DND-41 (cell line): ENCODE measurements at regions not wholly inside any gene's neighbourhood (a gene's known extent, or its start where the extent isn't known, plus 50 kb on each side); places are given as distances from the start of the nearest gene placed in this dataset.
"Not testable (repeated sequence)": the region's sequence is repeated elsewhere in the genome, so short reads cannot be mapped to it uniquely, and the experiment has no call there.

Source experiments
- ATAC-seq: fragments of 200-7000 bp; cut with Tn5 transposase; 3 replicates; pipeline ENCODE4 v1.9.1; 2021; ENCODE audit warnings: low read depth; ENCODE audit not compliant: insufficient read depth
- DNase-seq: peaks from one replicate; pipeline ENCODE4 v3.0.0-alpha.2; 2020
- H2AFZ ChIP-seq: 2 replicates; pipeline ENCODE4 v1.6.0; 2012; ENCODE audit warnings: low read depth, low read length
- H3K27ac ChIP-seq: 2 replicates; pipeline ENCODE4 v1.5.1; 2012; ENCODE audit warnings: low read length, inconsistent platforms
- H3K27me3 ChIP-seq: fragments of 200-600 bp; sonication (generic); 2 replicates; pipeline ENCODE4 v1.6.0; 2012; ENCODE audit warnings: low read length, mild to moderate bottlenecking, inconsistent platforms; ENCODE audit not compliant: insufficient read depth, poor library complexity
- H3K36me3 ChIP-seq: 2 replicates; pipeline ENCODE4 v1.5.1; 2012; ENCODE audit warnings: low read length, inconsistent platforms; ENCODE audit not compliant: insufficient read depth
- H3K4me1 ChIP-seq: 2 replicates; pipeline ENCODE4 v1.5.1; 2012; ENCODE audit warnings: mild to moderate bottlenecking, low read length; ENCODE audit not compliant: insufficient read depth
- H3K4me2 ChIP-seq: 2 replicates; pipeline ENCODE4 v1.6.0; 2012; ENCODE audit warnings: mild to moderate bottlenecking, moderate library complexity, low read length, inconsistent platforms; ENCODE audit not compliant: insufficient read depth
- H3K4me3 ChIP-seq, 2 experiments: fragments of 200-600 bp in 1 of 2; shearing (Covaris generic) in 1 of 2; 2 replicates each; pipeline ENCODE4 v1.5.1; 2012 to 2016; ENCODE audit warnings: inconsistent platforms in 2 of 2, low read length in 2 of 2, mild to moderate bottlenecking in 2 of 2, low read depth in 1 of 2, moderate library complexity in 1 of 2
- H3K79me2 ChIP-seq: 2 replicates; pipeline ENCODE4 v1.6.0; 2012; ENCODE audit warnings: low read length, inconsistent platforms; ENCODE audit not compliant: insufficient read depth
- H3K9ac ChIP-seq: 2 replicates; pipeline ENCODE4 v1.6.0; 2012; ENCODE audit warnings: low read depth, mild to moderate bottlenecking, inconsistent platforms, low read length, moderate library complexity
- H3K9me3 ChIP-seq: 2 replicates; pipeline ENCODE4 v1.5.1; 2012; ENCODE audit warnings: low read length, moderate library complexity, mild to moderate bottlenecking, inconsistent platforms; ENCODE audit not compliant: insufficient read depth, severe bottlenecking
- H4K20me1 ChIP-seq: 2 replicates; pipeline ENCODE4 v1.6.0; 2012; ENCODE audit warnings: low read length; ENCODE audit not compliant: insufficient read depth
- EZH2 ChIP-seq: IDR thresholded peaks from 3 replicates; pipeline ENCODE4 v1.6.1; 2012; ENCODE audit warnings: borderline replicate concordance, low read depth, mild to moderate bottlenecking, moderate library complexity, low read length, inconsistent platforms; ENCODE audit not compliant: severe bottlenecking
- TF ChIP-seq, protein P1 (sequence below): IDR thresholded peaks from 2 replicates; pipeline ENCODE4 v1.5.1; 2012; ENCODE audit warnings: borderline replicate concordance, low read length, moderate library complexity, mild to moderate bottlenecking; ENCODE audit not compliant: poor library complexity, severe bottlenecking; ENCODE audit errors: extremely low read depth

DNA sequence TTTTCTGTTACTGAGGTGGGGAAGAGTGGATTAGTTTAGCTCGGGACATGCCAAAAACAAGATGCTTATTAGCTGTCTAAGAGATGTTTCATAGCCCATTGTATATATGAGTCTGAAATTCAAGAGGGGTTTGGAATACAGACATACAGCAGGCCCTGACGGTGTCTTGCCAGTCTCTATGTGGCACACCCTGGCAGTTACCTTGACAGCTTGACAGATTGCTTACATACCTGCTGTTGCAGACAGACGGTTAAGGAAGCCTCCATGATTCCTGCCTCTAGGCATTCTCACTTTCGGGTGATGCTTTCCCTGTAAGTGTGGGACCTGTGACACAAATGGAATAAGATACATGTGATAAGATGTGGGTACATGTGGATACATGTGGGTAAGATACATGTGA is 95.0 kb downstream of the QRSL1 start:
- H3K36me3 ChIP-seq, result no peaks in the 10 kb centered on the region

DNA sequence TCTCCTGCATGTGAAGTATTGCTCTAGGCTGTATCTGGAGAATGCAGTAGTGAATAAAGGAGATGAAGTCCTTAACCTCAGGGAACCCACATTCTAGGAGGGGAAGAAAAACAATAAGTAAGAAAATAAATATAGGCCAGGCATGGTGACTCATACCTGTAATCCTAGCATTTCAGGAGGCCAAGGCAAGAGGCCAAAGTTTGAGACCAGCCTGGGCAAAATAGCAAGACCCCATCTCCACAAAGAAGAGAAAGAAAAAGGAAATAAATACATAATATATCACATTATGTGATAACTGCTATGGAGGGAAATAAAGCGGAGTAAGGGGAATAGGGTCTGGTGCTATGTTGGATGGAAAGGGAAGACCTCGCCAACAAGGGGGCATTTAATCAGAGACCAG is 94.0 kb downstream of the QRSL1 start:
- not testable (repeated sequence) for H3K36me3 ChIP-seq, H3K4me2 ChIP-seq, H3K27ac ChIP-seq, H3K4me1 ChIP-seq, H3K79me2 ChIP-seq, H3K4me3 ChIP-seq, H3K9ac ChIP-seq, DNase-seq, H3K9me3 ChIP-seq, H2AFZ ChIP-seq, H3K27me3 ChIP-seq, ATAC-seq, H4K20me1 ChIP-seq

More for the DNA sequence above, 95.0 kb downstream of the QRSL1 start:
- H3K4me2 ChIP-seq, result no peak overlapping the region
- H3K79me2 ChIP-seq, result no peaks in the 10 kb centered on the region
- H3K27ac ChIP-seq, result no peak overlapping the region
- no peaks in the 10 kb centered on the region for H4K20me1 ChIP-seq
- no peak overlapping the region for H3K4me3 ChIP-seq
- H2AFZ ChIP-seq, result no peak overlapping the region
- no peak for ATAC-seq
- H3K27me3 ChIP-seq, result no peaks in the 10 kb centered on the region
- no peaks in the 10 kb centered on the region for H3K4me1 ChIP-seq
- no peak overlapping the region for H3K9ac ChIP-seq
- TF ChIP-seq EZH2, result no peak
- TF ChIP-seq, protein P1, sequence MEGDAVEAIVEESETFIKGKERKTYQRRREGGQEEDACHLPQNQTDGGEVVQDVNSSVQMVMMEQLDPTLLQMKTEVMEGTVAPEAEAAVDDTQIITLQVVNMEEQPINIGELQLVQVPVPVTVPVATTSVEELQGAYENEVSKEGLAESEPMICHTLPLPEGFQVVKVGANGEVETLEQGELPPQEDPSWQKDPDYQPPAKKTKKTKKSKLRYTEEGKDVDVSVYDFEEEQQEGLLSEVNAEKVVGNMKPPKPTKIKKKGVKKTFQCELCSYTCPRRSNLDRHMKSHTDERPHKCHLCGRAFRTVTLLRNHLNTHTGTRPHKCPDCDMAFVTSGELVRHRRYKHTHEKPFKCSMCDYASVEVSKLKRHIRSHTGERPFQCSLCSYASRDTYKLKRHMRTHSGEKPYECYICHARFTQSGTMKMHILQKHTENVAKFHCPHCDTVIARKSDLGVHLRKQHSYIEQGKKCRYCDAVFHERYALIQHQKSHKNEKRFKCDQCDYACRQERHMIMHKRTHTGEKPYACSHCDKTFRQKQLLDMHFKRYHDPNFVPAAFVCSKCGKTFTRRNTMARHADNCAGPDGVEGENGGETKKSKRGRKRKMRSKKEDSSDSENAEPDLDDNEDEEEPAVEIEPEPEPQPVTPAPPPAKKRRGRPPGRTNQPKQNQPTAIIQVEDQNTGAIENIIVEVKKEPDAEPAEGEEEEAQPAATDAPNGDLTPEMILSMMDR, result no peak
- DNase-seq, result no peak
- H3K9me3 ChIP-seq, result no peaks in the 10 kb centered on the region

DNA sequence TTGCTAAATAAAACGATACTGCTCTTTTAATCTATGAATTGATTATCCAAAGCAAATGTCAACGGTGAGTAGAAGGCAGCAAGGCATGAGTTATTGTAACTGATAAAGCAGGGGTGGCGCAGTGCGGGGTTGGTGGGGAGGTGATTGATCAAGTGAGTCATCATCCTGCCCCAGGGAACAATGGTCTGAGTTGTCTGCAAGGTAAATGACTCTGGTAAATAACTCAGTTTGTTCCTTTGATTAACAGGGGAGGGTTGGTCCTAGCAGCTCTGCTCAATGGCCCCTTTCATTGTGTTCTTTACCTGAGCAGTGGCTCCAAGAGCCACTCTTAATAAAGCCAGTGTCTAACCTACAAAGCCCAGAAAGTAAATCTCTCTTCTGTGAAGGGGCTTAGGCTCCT is 91.8 kb downstream of the QRSL1 start:
- H3K79me2 ChIP-seq, H3K27me3 ChIP-seq, H3K36me3 ChIP-seq, H3K27ac ChIP-seq, H2AFZ ChIP-seq, H3K9ac ChIP-seq, H3K9me3 ChIP-seq, H4K20me1 ChIP-seq, ATAC-seq, H3K4me3 ChIP-seq, H3K4me1 ChIP-seq, DNase-seq, H3K4me2 ChIP-seq: not testable (repeated sequence)
